Right atrium auricular region (tissue), 2 donors: ENCODE measurements at regions not wholly inside any gene's neighbourhood (a gene's known extent, or its start where the extent isn't known, plus 50 kb on each side); places are given as distances from the start of the nearest gene placed in this dataset.
A peak's percentile ranks its signal among the peaks of the same experiment; 100 is the strongest.

ENCODE experiments used
- DNase-seq: peaks from one replicate; pipeline ENCODE4 v3.0.0-alpha.2; 2019; ENCODE audit warnings: low spot score
- H3K27ac ChIP-seq, 2 donors: fragments of 200-600 bp; sonication (generic); 1 replicate in 1 of 2; 2 replicates in 1 of 2; pipeline ENCODE4 v1.5.1; 2016 to 2019
- H3K27me3 ChIP-seq, 2 donors: fragments of 200-600 bp; sonication (generic); one replicate each; pipeline versions ENCODE4 v1.5.1 to v1.6.0; 2017 to 2019
- H3K36me3 ChIP-seq: fragments of 200-600 bp; sonication (generic); one replicate; pipeline ENCODE4 v1.5.1; 2016
- H3K4me1 ChIP-seq, 2 donors: fragments of 200-600 bp; sonication (generic); one replicate each; pipeline versions ENCODE4 v1.5.1 to v1.6.0; 2017 to 2019
- H3K4me3 ChIP-seq, 2 donors: fragments of 200-600 bp; sonication (generic); 1 replicate in 1 of 2; 2 replicates in 1 of 2; pipeline ENCODE4 v1.5.1; 2017 to 2019; ENCODE audit warnings: mild to moderate bottlenecking in 1 of 2, moderate library complexity in 1 of 2
- H3K9me3 ChIP-seq, 2 donors: fragments of 200-600 bp; sonication (generic); one replicate each; pipeline ENCODE4 v1.5.1; 2019
- TF ChIP-seq, protein P1 (sequence below), 2 donors: fragments of 200-600 bp; sonication (generic); IDR thresholded peaks; one replicate each; pipeline ENCODE4 v1.5.1; 2019; ENCODE audit warnings: antibody characterized with exemption in 2 of 2

- DNase-seq: no peak
- TF ChIP-seq, protein P1, sequence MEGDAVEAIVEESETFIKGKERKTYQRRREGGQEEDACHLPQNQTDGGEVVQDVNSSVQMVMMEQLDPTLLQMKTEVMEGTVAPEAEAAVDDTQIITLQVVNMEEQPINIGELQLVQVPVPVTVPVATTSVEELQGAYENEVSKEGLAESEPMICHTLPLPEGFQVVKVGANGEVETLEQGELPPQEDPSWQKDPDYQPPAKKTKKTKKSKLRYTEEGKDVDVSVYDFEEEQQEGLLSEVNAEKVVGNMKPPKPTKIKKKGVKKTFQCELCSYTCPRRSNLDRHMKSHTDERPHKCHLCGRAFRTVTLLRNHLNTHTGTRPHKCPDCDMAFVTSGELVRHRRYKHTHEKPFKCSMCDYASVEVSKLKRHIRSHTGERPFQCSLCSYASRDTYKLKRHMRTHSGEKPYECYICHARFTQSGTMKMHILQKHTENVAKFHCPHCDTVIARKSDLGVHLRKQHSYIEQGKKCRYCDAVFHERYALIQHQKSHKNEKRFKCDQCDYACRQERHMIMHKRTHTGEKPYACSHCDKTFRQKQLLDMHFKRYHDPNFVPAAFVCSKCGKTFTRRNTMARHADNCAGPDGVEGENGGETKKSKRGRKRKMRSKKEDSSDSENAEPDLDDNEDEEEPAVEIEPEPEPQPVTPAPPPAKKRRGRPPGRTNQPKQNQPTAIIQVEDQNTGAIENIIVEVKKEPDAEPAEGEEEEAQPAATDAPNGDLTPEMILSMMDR (IDR thresholded peaks at IDR 0.05): no peak
- no peaks in the 10 kb centered on the region for H3K4me1 ChIP-seq
- no peaks in the 10 kb centered on the region for H3K9me3 ChIP-seq
- no peak overlapping the region for H3K27ac ChIP-seq
- no peaks in the 10 kb centered on the region for H3K36me3 ChIP-seq
- H3K27me3 ChIP-seq: no peaks in the 10 kb centered on the region
- H3K4me3 ChIP-seq: no peak overlapping the region
Observed at GRCh38 chr10:124174673-124175645, 81.6 kb upstream of the CHST15 start.

GRCh38 chr10:124174071-124174566, 80.7 kb upstream of the CHST15 start:
- no peak overlapping the region for H3K27ac ChIP-seq
- DNase-seq: peak; percentile 54
- no peaks in the 10 kb centered on the region for H3K4me1 ChIP-seq

DNA sequence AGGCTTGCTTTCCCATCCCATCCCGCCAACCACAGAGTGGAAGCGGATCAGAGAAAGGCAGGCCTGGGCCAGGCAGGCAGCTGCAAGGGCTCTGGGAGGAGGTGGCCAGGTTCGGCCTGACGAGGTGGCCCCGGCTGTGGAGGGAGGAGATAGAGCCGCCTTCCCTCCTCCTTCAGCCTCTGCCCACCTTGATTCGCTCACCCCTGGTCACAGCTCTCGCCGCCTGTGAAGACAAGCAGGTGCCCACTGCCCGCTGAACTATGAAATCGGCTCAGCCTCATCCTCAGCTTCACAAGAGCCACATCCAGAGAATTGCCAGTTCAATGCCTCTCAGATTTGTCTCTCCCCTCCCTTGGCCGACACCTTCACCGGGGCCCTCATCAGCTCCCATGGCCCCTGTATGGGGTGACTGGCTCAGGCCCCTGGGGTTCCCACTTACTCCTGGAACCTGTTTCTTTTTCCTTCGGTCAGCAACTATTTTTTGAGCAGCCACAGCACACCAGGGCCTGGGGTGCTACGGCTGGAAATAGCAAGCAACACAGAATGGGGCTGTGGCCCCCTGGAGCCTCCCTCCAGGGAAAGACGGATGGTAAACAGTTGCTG, 80.0 kb upstream of the CHST15 start:
- no peaks in the 10 kb centered on the region for H3K4me1 ChIP-seq
- H3K36me3 ChIP-seq: no peaks in the 10 kb centered on the region
- no peak overlapping the region for H3K27ac ChIP-seq
- no peak overlapping the region for H3K4me3 ChIP-seq
- no peaks in the 10 kb centered on the region for H3K9me3 ChIP-seq
- no peaks in the 10 kb centered on the region for H3K27me3 ChIP-seq
- no peak for DNase-seq
- TF ChIP-seq, protein P1 (IDR thresholded peaks at IDR 0.05): no peak

More at GRCh38 chr10:124174071-124174566, 80.7 kb upstream of the CHST15 start:
- H3K36me3 ChIP-seq: no peaks in the 10 kb centered on the region
- no peaks in the 10 kb centered on the region for H3K27me3 ChIP-seq
- no peak overlapping the region for H3K4me3 ChIP-seq
- TF ChIP-seq, protein P1 (IDR thresholded peaks at IDR 0.05): no peak
- H3K9me3 ChIP-seq: no peaks in the 10 kb centered on the region

- Histone ChIP-seq H3K36me3 (no peaks in the 10 kb centered on the region), H3K9me3 (no peaks in the 10 kb centered on the region), H3K4me1 (no peaks in the 10 kb centered on the region), H3K27me3 (no peaks in the 10 kb centered on the region), H3K4me3 (no peak overlapping the region), H3K27ac (no peak overlapping the region)
- TF ChIP-seq, protein P1 (IDR thresholded peaks at IDR 0.05): no peak
- peak; percentile 50 for DNase-seq
Observed at GRCh38 chr10:124172181-124172916, 79.0 kb upstream of the CHST15 start.

GRCh38 chr10:124171561-124171960, 78.2 kb upstream of the CHST15 start:
- no peak overlapping the region for H3K4me3 ChIP-seq
- H3K36me3 ChIP-seq: no peaks in the 10 kb centered on the region
- H3K4me1 ChIP-seq: no peaks in the 10 kb centered on the region
- H3K27ac ChIP-seq: no peak overlapping the region
- DNase-seq: peak; percentile 43
- TF ChIP-seq, protein P1 (IDR thresholded peaks at IDR 0.05): no peak
- no peaks in the 10 kb centered on the region for H3K27me3 ChIP-seq
- H3K9me3 ChIP-seq: no peaks in the 10 kb centered on the region
